HFFc6 (cell line): ENCODE measurements at regions not wholly inside any gene's neighbourhood (a gene's known extent, or its start where the extent isn't known, plus 50 kb on each side); places are given as distances from the start of the nearest gene placed in this dataset.

Experiments
- DNase-seq: peaks from one replicate; pipeline ENCODE4 v3.0.0-alpha.2; 2018
- H3K27ac Mint-ChIP-seq: 2 replicates; pipeline ENCODE4 v1.8.0; 2020; ENCODE audit warnings: mild to moderate bottlenecking, mixed read lengths
- H3K27me3 Mint-ChIP-seq: 2 replicates; pipeline ENCODE4 v1.8.0; 2021; ENCODE audit warnings: mild to moderate bottlenecking, moderate library complexity, mixed read lengths; ENCODE audit not compliant: insufficient read depth
- H3K36me3 Mint-ChIP-seq: 2 replicates; pipeline ENCODE4 v1.8.0; 2021; ENCODE audit warnings: low read depth, mixed read lengths
- H3K4me1 Mint-ChIP-seq: 2 replicates; pipeline ENCODE4 v1.8.0; 2020; ENCODE audit warnings: low read depth, mixed read lengths
- H3K4me3 Mint-ChIP-seq: 2 replicates; pipeline ENCODE4 v1.8.0; 2020; ENCODE audit warnings: mild to moderate bottlenecking, moderate library complexity, mixed read lengths
- H3K9me3 Mint-ChIP-seq: 2 replicates; pipeline ENCODE4 v1.8.0; 2020; ENCODE audit warnings: mild to moderate bottlenecking, mixed read lengths
- TF ChIP-seq, protein P1 (sequence below): fragments of 200-600 bp; sonication (generic); IDR thresholded peaks from 2 replicates; pipeline ENCODE4 v1.5.0; 2021; ENCODE audit warnings: antibody characterized with exemption, mild to moderate bottlenecking

DNA sequence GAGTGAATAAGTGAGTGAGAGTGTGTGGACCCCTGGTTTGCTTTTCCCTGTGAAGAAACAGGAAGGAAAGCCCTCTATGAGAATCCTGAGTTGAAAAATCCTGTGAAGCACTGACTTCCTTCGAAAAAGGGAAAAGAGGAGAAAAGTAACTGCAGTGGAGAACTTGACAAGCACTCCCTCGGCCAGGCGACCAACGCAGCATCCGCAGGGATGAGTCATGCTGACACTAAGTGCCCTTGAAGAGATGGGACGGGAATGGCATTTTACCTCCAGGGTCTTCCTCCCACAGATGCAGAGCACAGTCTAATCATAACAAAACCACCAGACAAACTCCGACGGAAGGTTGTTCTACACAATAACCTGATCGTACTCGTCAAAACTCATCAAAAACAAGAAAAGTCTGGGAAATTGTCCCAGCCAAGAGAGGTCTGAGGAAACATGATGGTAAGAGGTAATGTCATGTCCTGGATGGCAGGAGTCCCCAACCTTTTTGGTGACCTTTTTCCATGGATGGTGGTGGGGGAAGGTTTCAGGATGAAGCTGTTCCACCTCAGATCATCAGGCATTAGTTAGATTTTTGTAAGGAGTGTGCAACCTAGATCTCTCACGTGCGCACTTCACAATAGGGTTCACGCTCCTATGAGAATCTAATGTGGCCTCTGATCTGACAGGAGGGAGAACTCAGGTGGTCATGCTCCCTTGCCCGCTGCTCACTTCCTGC is 132.2 kb upstream of the B3GAT1 start:
- Mint-ChIP-seq H3K4me1 (no peaks in the 10 kb centered on the region), H3K36me3 (peaks cover 10% of the 10 kb centered on the region), H3K27me3 (no peaks in the 10 kb centered on the region), H3K4me3 (no peak overlapping the region), H3K9me3 (peaks cover 53% of the 10 kb centered on the region), H3K27ac (no peak overlapping the region)
- TF ChIP-seq, protein P1, sequence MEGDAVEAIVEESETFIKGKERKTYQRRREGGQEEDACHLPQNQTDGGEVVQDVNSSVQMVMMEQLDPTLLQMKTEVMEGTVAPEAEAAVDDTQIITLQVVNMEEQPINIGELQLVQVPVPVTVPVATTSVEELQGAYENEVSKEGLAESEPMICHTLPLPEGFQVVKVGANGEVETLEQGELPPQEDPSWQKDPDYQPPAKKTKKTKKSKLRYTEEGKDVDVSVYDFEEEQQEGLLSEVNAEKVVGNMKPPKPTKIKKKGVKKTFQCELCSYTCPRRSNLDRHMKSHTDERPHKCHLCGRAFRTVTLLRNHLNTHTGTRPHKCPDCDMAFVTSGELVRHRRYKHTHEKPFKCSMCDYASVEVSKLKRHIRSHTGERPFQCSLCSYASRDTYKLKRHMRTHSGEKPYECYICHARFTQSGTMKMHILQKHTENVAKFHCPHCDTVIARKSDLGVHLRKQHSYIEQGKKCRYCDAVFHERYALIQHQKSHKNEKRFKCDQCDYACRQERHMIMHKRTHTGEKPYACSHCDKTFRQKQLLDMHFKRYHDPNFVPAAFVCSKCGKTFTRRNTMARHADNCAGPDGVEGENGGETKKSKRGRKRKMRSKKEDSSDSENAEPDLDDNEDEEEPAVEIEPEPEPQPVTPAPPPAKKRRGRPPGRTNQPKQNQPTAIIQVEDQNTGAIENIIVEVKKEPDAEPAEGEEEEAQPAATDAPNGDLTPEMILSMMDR, result no peak
- no peak for DNase-seq

GRCh38 chr11:134543645-134544044 is 131.6 kb upstream of the B3GAT1 start:
- peaks cover 56% of the 10 kb centered on the region for H3K9me3 Mint-ChIP-seq
- H3K36me3 Mint-ChIP-seq, result peaks cover 13% of the 10 kb centered on the region
- H3K4me1 Mint-ChIP-seq, result no peaks in the 10 kb centered on the region
- no peak overlapping the region for H3K4me3 Mint-ChIP-seq
- no peak overlapping the region for H3K27ac Mint-ChIP-seq
- TF ChIP-seq, protein P1, result no peak
- no peak for DNase-seq
- H3K27me3 Mint-ChIP-seq, result peaks cover 1% of the 10 kb centered on the region; the same call in 1 of the 2 replicates

DNA sequence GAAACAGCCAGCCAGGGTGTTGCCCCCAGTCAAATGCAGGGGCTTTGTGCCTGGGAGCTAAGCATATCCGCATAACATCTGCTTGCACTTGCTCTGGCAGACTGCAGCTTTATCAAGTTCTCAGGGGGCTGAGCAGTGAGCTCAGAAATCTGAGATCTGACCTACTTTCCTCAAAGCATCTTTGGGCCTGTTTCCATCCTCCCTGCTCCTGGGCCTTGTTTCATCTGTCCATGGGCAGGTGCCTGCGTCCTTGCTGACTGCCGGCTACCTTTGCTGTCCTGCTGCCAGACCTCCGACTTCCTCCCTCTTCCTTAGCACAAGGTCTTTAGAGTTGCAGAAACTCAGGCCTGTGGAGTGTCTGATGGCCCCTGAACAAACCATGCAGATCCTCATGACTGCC is 131.2 kb upstream of the B3GAT1 start:
- no peaks in the 10 kb centered on the region for H3K4me1 Mint-ChIP-seq

GRCh38 chr11:134542401-134543165 is 130.5 kb upstream of the B3GAT1 start:
- TF ChIP-seq, protein P1, result no peak
- no peak for DNase-seq
- Mint-ChIP-seq H3K36me3 (peaks cover 20% of the 10 kb centered on the region), H3K27me3 (peaks cover 1% of the 10 kb centered on the region), H3K4me1 (no peaks in the 10 kb centered on the region), H3K9me3 (peaks cover 65% of the 10 kb centered on the region), H3K27ac (no peak overlapping the region), H3K4me3 (no peak overlapping the region)

More for the DNA sequence above, 131.2 kb upstream of the B3GAT1 start:
- peaks cover 60% of the 10 kb centered on the region for H3K9me3 Mint-ChIP-seq
- TF ChIP-seq, protein P1, result no peak
- H3K27ac Mint-ChIP-seq, result no peak overlapping the region
- no peak for DNase-seq
- H3K36me3 Mint-ChIP-seq, result peaks cover 16% of the 10 kb centered on the region
- peaks cover 1% of the 10 kb centered on the region for H3K27me3 Mint-ChIP-seq
- no peak overlapping the region for H3K4me3 Mint-ChIP-seq

GRCh38 chr11:134541951-134542350 is 129.9 kb upstream of the B3GAT1 start:
- Mint-ChIP-seq H3K27ac (no peak overlapping the region), H3K4me1 (no peaks in the 10 kb centered on the region), H3K27me3 (peaks cover 1% of the 10 kb centered on the region), H3K9me3 (peaks cover 68% of the 10 kb centered on the region), H3K36me3 (peaks cover 20% of the 10 kb centered on the region), H3K4me3 (no peak overlapping the region)
- TF ChIP-seq, protein P1, result no peak
- no peak for DNase-seq
